Large intestine (tissue), 3 donors: ENCODE measurements at regions not wholly inside any gene's neighbourhood (a gene's known extent, or its start where the extent isn't known, plus 50 kb on each side); places are given as distances from the start of the nearest gene placed in this dataset.

Experiments used
- DNase-seq, 2 donors: peaks; one replicate each; pipeline versions ENCODE4 v3.0.0 to v3.0.0-alpha.2; 2013
- H3K27ac ChIP-seq: one replicate; pipeline ENCODE4 v1.5.1; 2013; ENCODE audit warnings: low read length
- H3K27me3 ChIP-seq: 2 replicates; pipeline ENCODE4 v1.6.1; 2013; ENCODE audit warnings: low read length; ENCODE audit not compliant: control insufficient read depth, insufficient read depth
- H3K36me3 ChIP-seq: 2 replicates; pipeline ENCODE4 v1.6.1; 2013; ENCODE audit warnings: low read length; ENCODE audit not compliant: control insufficient read depth, insufficient read depth
- H3K4me1 ChIP-seq: one replicate; pipeline ENCODE4 v1.6.1; 2013; ENCODE audit warnings: low read length; ENCODE audit not compliant: control insufficient read depth, insufficient read depth
- H3K4me3 ChIP-seq: one replicate; pipeline ENCODE4 v1.5.1; 2013; ENCODE audit warnings: low read length
- H3K9me3 ChIP-seq: one replicate; pipeline ENCODE4 v1.6.1; 2013; ENCODE audit warnings: mild to moderate bottlenecking, low read depth, low read length, moderate library complexity; ENCODE audit not compliant: control insufficient read depth
- WGBS: methylation state at CpG from one replicate; pipeline ENCODE4 v1.1.5; 2013; ENCODE audit warnings: low lambda C conversion rate; ENCODE audit not compliant: insufficient coverage; 5-methylcytosine and 5-hydroxymethylcytosine counted together

GRCh38 chrX:11992271-11992670 is 146.0 kb upstream of the FRMPD4 start:
- no peak overlapping the region for H3K27ac ChIP-seq
- H3K4me1 ChIP-seq, result no peaks in the 10 kb centered on the region
- DNase-seq, result no peak
- H3K36me3 ChIP-seq, result no peaks in the 10 kb centered on the region
- no peaks in the 10 kb centered on the region for H3K27me3 ChIP-seq
- H3K9me3 ChIP-seq, result no peaks in the 10 kb centered on the region
- H3K4me3 ChIP-seq, result no peak overlapping the region

GRCh38 chrX:11995146-11995545 is 143.1 kb upstream of the FRMPD4 start:
- no peak overlapping the region for H3K4me3 ChIP-seq
- H3K27me3 ChIP-seq, result no peaks in the 10 kb centered on the region
- DNase-seq, result no peak
- no peaks in the 10 kb centered on the region for H3K9me3 ChIP-seq
- no peaks in the 10 kb centered on the region for H3K4me1 ChIP-seq
- H3K27ac ChIP-seq, result no peak overlapping the region
- H3K36me3 ChIP-seq, result no peaks in the 10 kb centered on the region
- no CpG with 5 or more reads among the region's 1 CpG for WGBS

GRCh38 chrX:11996810-11997209 is 141.5 kb upstream of the FRMPD4 start:
- no peaks in the 10 kb centered on the region for H3K4me1 ChIP-seq
- H3K27me3 ChIP-seq, result no peaks in the 10 kb centered on the region
- DNase-seq, result no peak

GRCh38 chrX:11998944-11999343 is 139.3 kb upstream of the FRMPD4 start:
- no peak overlapping the region for H3K27ac ChIP-seq
- H3K27me3 ChIP-seq, result no peaks in the 10 kb centered on the region
- H3K36me3 ChIP-seq, result no peaks in the 10 kb centered on the region
- no CpG with 5 or more reads among the region's 2 CpGs for WGBS
- no peaks in the 10 kb centered on the region for H3K4me1 ChIP-seq
- H3K9me3 ChIP-seq, result no peaks in the 10 kb centered on the region
- no peak overlapping the region for H3K4me3 ChIP-seq
- DNase-seq, result no peak

More at GRCh38 chrX:11996810-11997209, 141.5 kb upstream of the FRMPD4 start:
- Histone ChIP-seq H3K9me3 (no peaks in the 10 kb centered on the region), H3K4me3 (no peak overlapping the region), H3K27ac (no peak overlapping the region), H3K36me3 (no peaks in the 10 kb centered on the region)
- WGBS, result no CpG with 5 or more reads among the region's 2 CpGs

- H3K27ac ChIP-seq, result no peak overlapping the region
- H3K4me1 ChIP-seq, result no peaks in the 10 kb centered on the region
- H3K36me3 ChIP-seq, result no peaks in the 10 kb centered on the region
- no peak overlapping the region for H3K4me3 ChIP-seq
- no peak for DNase-seq
- no peaks in the 10 kb centered on the region for H3K27me3 ChIP-seq
- H3K9me3 ChIP-seq, result no peaks in the 10 kb centered on the region
Observed at GRCh38 chrX:12002876-12003275, 135.4 kb upstream of the FRMPD4 start.

- no peak overlapping the region for H3K27ac ChIP-seq
- H3K4me3 ChIP-seq, result no peak overlapping the region
- WGBS, result no CpG with 5 or more reads among the region's 2 CpGs
- H3K4me1 ChIP-seq, result no peaks in the 10 kb centered on the region
- no peaks in the 10 kb centered on the region for H3K27me3 ChIP-seq
- DNase-seq, result no peak
- no peaks in the 10 kb centered on the region for H3K9me3 ChIP-seq
- H3K36me3 ChIP-seq, result no peaks in the 10 kb centered on the region
Observed at GRCh38 chrX:12007881-12008280, 130.4 kb upstream of the FRMPD4 start.

GRCh38 chrX:12010436-12010835 is 127.8 kb upstream of the FRMPD4 start:
- no peaks in the 10 kb centered on the region for H3K27me3 ChIP-seq
- no peaks in the 10 kb centered on the region for H3K4me1 ChIP-seq
- no peak for DNase-seq
- H3K4me3 ChIP-seq, result no peak overlapping the region
- H3K9me3 ChIP-seq, result no peaks in the 10 kb centered on the region
- WGBS, result no CpG with 5 or more reads among the region's 1 CpG
- H3K36me3 ChIP-seq, result no peaks in the 10 kb centered on the region
- H3K27ac ChIP-seq, result no peak overlapping the region

- WGBS, result no CpG with 5 or more reads among the region's 2 CpGs
- no peaks in the 10 kb centered on the region for H3K36me3 ChIP-seq
Observed at GRCh38 chrX:12011075-12011474, 127.2 kb upstream of the FRMPD4 start.

GRCh38 chrX:12013211-12013618 is 125.1 kb upstream of the FRMPD4 start:
- Histone ChIP-seq H3K4me1 (no peaks in the 10 kb centered on the region), H3K4me3 (no peak overlapping the region), H3K36me3 (no peaks in the 10 kb centered on the region), H3K9me3 (no peaks in the 10 kb centered on the region), H3K27ac (no peak overlapping the region), H3K27me3 (no peaks in the 10 kb centered on the region)
- WGBS, result 60% methylated on average over 1 of the region's 2 CpGs
- DNase-seq, result no peak

More at GRCh38 chrX:12011075-12011474, 127.2 kb upstream of the FRMPD4 start:
- H3K27ac ChIP-seq, result no peak overlapping the region
- H3K27me3 ChIP-seq, result no peaks in the 10 kb centered on the region
- H3K4me1 ChIP-seq, result no peaks in the 10 kb centered on the region
- no peak overlapping the region for H3K4me3 ChIP-seq
- H3K9me3 ChIP-seq, result no peaks in the 10 kb centered on the region
- DNase-seq, result no peak

GRCh38 chrX:12021698-12022097 is 116.6 kb upstream of the FRMPD4 start:
- Histone ChIP-seq H3K27ac (no peak overlapping the region), H3K4me3 (no peak overlapping the region), H3K36me3 (no peaks in the 10 kb centered on the region), H3K9me3 (no peaks in the 10 kb centered on the region), H3K4me1 (no peaks in the 10 kb centered on the region), H3K27me3 (no peaks in the 10 kb centered on the region)
- WGBS, result no CpG with 5 or more reads among the region's 1 CpG
- no peak for DNase-seq

GRCh38 chrX:12026481-12026880 is 111.8 kb upstream of the FRMPD4 start:
- no CpG with 5 or more reads among the region's 2 CpGs for WGBS
- H3K4me3 ChIP-seq, result no peak overlapping the region
- no peak for DNase-seq
- H3K36me3 ChIP-seq, result no peaks in the 10 kb centered on the region
- H3K9me3 ChIP-seq, result no peaks in the 10 kb centered on the region
- H3K27ac ChIP-seq, result no peak overlapping the region
- no peaks in the 10 kb centered on the region for H3K4me1 ChIP-seq
- no peaks in the 10 kb centered on the region for H3K27me3 ChIP-seq
